H1 (cell line): ENCODE measurements at regions not wholly inside any gene's neighbourhood (a gene's known extent, or its start where the extent isn't known, plus 50 kb on each side); places are given as distances from the start of the nearest gene placed in this dataset.

Experiments
- CTCF ChIA-PET: fragments of 300-600 bp; sonication (Branson Sonifier 250); formaldehyde crosslinking; loops from one replicate; lab custom pipeline; 2021; ENCODE audit not compliant: partially characterized antibody; lab: Charles Lee
- POLR2A ChIA-PET: fragments of 300-600 bp; sonication (Branson Sonifier 250); formaldehyde crosslinking; loops from one replicate; lab custom pipeline; 2021; ENCODE audit warnings: inconsistent platforms; ENCODE audit not compliant: partially characterized antibody; lab: Charles Lee
- DNase-seq, 2 experiments: peaks; one replicate each; pipeline versions ENCODE4 v3.0.0 to v3.0.0-alpha.2; 2010 to 2022; ENCODE audit warnings: low spot score in 2 of 2, low read depth in 1 of 2, mixed read lengths in 1 of 2
- FAIRE-seq: peaks from 2 replicates; lab custom pipeline; 2011; peaks lifted over from hg19 to GRCh38; lab: Jason Lieb, UNC
- H2AFZ ChIP-seq: 2 replicates; pipeline ENCODE4 v1.8.1; 2012; ENCODE audit warnings: low read length, inconsistent platforms
- H2AK5ac ChIP-seq: 2 replicates; pipeline ENCODE4 v1.6.1; 2013; ENCODE audit warnings: low read depth, low read length
- H2BK120ac ChIP-seq: replicated peaks from 2 replicates; pipeline ENCODE3; 2013; ENCODE audit warnings: low read depth, low read length, inconsistent platforms
- H2BK12ac ChIP-seq: 2 replicates; pipeline ENCODE4 v1.6.1; 2013; ENCODE audit warnings: low read depth, low read length
- H2BK15ac ChIP-seq: 2 replicates; pipeline ENCODE4 v1.6.1; 2013; ENCODE audit warnings: low read length
- H2BK20ac ChIP-seq: 2 replicates; pipeline ENCODE4 v1.6.1; 2013; ENCODE audit warnings: low read length
- H2BK5ac ChIP-seq: 2 replicates; pipeline ENCODE4 v1.6.1; 2013; ENCODE audit warnings: low read depth, low read length
- H3K14ac ChIP-seq: 2 replicates; pipeline ENCODE4 v1.6.1; 2013; ENCODE audit warnings: inconsistent platforms; ENCODE audit not compliant: insufficient read length
- H3K18ac ChIP-seq: 2 replicates; pipeline ENCODE4 v1.6.1; 2013; ENCODE audit warnings: low read length; ENCODE audit errors: extremely low read depth
- H3K23ac ChIP-seq: 2 replicates; pipeline ENCODE4 v1.6.1; 2013; ENCODE audit warnings: inconsistent platforms; ENCODE audit not compliant: insufficient read length
- H3K23me2 ChIP-seq: 2 replicates; pipeline ENCODE4 v1.6.1; 2013; ENCODE audit warnings: low read depth, low read length
- H3K27ac ChIP-seq: 2 replicates; pipeline ENCODE4 v1.6.1; 2011; ENCODE audit warnings: low read depth, low read length, inconsistent platforms
- H3K27me3 ChIP-seq, 4 experiments: replicated peaks in 1 of 4; 1 replicate in 1 of 4; 2 replicates in 3 of 4; pipeline versions ENCODE4 v1.6.1 to v1.8.1; 2011 to 2013; ENCODE audit warnings: low read length in 3 of 4, mild to moderate bottlenecking in 3 of 4, inconsistent platforms in 2 of 4, mixed read lengths in 2 of 4, moderate library complexity in 1 of 4; ENCODE audit not compliant: control insufficient read depth in 3 of 4, insufficient read depth in 3 of 4; ENCODE audit errors: extremely low read depth in 1 of 4
- H3K36me3 ChIP-seq, 4 experiments: 2 replicates each; pipeline versions ENCODE4 v1.6.1 to v1.8.1; 2011 to 2013; ENCODE audit warnings: mild to moderate bottlenecking in 4 of 4, low read length in 3 of 4, moderate library complexity in 2 of 4, control low read depth in 1 of 4, inconsistent platforms in 1 of 4; ENCODE audit not compliant: insufficient read depth in 4 of 4, control insufficient read depth in 2 of 4
- H3K4ac ChIP-seq: replicated peaks from 2 replicates; pipeline ENCODE3; 2013; ENCODE audit warnings: low read length, low read depth, mixed read lengths, inconsistent platforms; ENCODE audit not compliant: insufficient read length
- H3K4me1 ChIP-seq, 4 experiments: replicated peaks in 1 of 4; 1 replicate in 1 of 4; 2 replicates in 3 of 4; pipeline versions ENCODE4 v1.6.1 to v1.8.1; 2011 to 2013; ENCODE audit warnings: low read length in 3 of 4, inconsistent platforms in 2 of 4, mixed read lengths in 1 of 4; ENCODE audit not compliant: insufficient read depth in 4 of 4, control insufficient read depth in 3 of 4
- H3K4me2 ChIP-seq, 2 experiments: 2 replicates each; pipeline versions ENCODE4 v1.6.1 to v1.8.1; 2011 to 2013; ENCODE audit warnings: low read depth in 2 of 2, low read length in 2 of 2, control low read depth in 1 of 2, inconsistent platforms in 1 of 2, mild to moderate bottlenecking in 1 of 2; ENCODE audit not compliant: insufficient read depth in 1 of 2
- H3K4me3 ChIP-seq, 4 experiments: fragments of 200-600, 300-600 bp in 1 of 4; sonication (generic), shearing (Covaris generic), sonication (Bioruptor Twin) in 1 of 4; 2 replicates each; pipeline versions ENCODE4 v1.5.1 to v1.8.1; 2011 to 2016; ENCODE audit warnings: low read length in 4 of 4, low read depth in 3 of 4, control low read depth in 2 of 4, inconsistent platforms in 2 of 4, mild to moderate bottlenecking in 2 of 4, mixed read lengths in 1 of 4, moderate library complexity in 1 of 4; ENCODE audit not compliant: insufficient read depth in 2 of 4; ENCODE audit errors: extremely low read depth in 1 of 4
- H3K56ac ChIP-seq: replicated peaks from 2 replicates; pipeline ENCODE3; 2013; ENCODE audit warnings: low read depth, mild to moderate bottlenecking, mixed read lengths, low read length, inconsistent platforms; ENCODE audit not compliant: insufficient read length
- H3K79me1 ChIP-seq: 2 replicates; pipeline ENCODE4 v1.6.1; 2013; ENCODE audit warnings: low read depth, low read length, control low read depth
- H3K79me2 ChIP-seq, 2 experiments: 2 replicates each; pipeline versions ENCODE4 v1.6.1 to v1.8.1; 2012 to 2013; ENCODE audit warnings: low read length in 2 of 2, mild to moderate bottlenecking in 2 of 2, inconsistent platforms in 1 of 2; ENCODE audit not compliant: insufficient read depth in 2 of 2, control insufficient read depth in 1 of 2
- H3K9ac ChIP-seq, 4 experiments: replicated peaks in 1 of 4; 1 replicate in 1 of 4; 2 replicates in 3 of 4; pipeline versions ENCODE4 v1.6.1 to v1.8.1; 2011 to 2013; ENCODE audit warnings: low read depth in 3 of 4, low read length in 3 of 4, control low read depth in 2 of 4, mild to moderate bottlenecking in 2 of 4, moderate library complexity in 2 of 4, inconsistent platforms in 1 of 4; ENCODE audit errors: extremely low read depth in 1 of 4
- H3K9me3 ChIP-seq, 2 experiments: 2 replicates each; pipeline versions ENCODE4 v1.6.1 to v1.8.1; 2012 to 2013; ENCODE audit warnings: mild to moderate bottlenecking in 2 of 2, moderate library complexity in 2 of 2, control low read depth in 1 of 2, inconsistent platforms in 1 of 2, low read depth in 1 of 2, low read length in 1 of 2, mixed read lengths in 1 of 2; ENCODE audit not compliant: insufficient read depth in 2 of 2
- H4K20me1 ChIP-seq, 2 experiments: replicated peaks in 1 of 2; 2 replicates each; pipeline versions ENCODE3 to v1.8.1; 2011 to 2013; ENCODE audit warnings: inconsistent platforms in 2 of 2, low read length in 2 of 2, mild to moderate bottlenecking in 1 of 2; ENCODE audit not compliant: insufficient read depth in 2 of 2, control insufficient read depth in 1 of 2
- H4K5ac ChIP-seq: 2 replicates; pipeline ENCODE4 v1.6.1; 2013; ENCODE audit warnings: low read length, low read depth, mixed read lengths, inconsistent platforms; ENCODE audit not compliant: insufficient read length
- H4K8ac ChIP-seq: 2 replicates; pipeline ENCODE4 v1.8.0; 2013; ENCODE audit warnings: mild to moderate bottlenecking, moderate library complexity, low read length, inconsistent platforms; ENCODE audit not compliant: insufficient read depth; ENCODE audit errors: extremely low read depth
- H4K91ac ChIP-seq: replicated peaks from 2 replicates; pipeline ENCODE3; 2013; ENCODE audit warnings: low read length, mixed read lengths, inconsistent platforms; ENCODE audit not compliant: insufficient read length
- ASH2L ChIP-seq: fragments of 200-600, 300-600 bp; sonication (generic); IDR thresholded peaks from one replicate; pipeline ENCODE4 v1.7.1; 2017; ENCODE audit warnings: low read length
- CREB1 ChIP-seq: IDR thresholded peaks from 2 replicates; pipeline ENCODE4 v1.6.1; 2012; ENCODE audit warnings: inconsistent platforms
- E2F6 ChIP-seq: IDR thresholded peaks from 2 replicates; pipeline ENCODE4 v1.6.1; 2012; ENCODE audit warnings: inconsistent platforms
- EP300 ChIP-seq, 2 experiments: IDR thresholded peaks; 1 replicate in 1 of 2; 2 replicates in 1 of 2; pipeline ENCODE4 v1.6.1; 2011 to 2012; ENCODE audit warnings: low read depth in 2 of 2, low read length in 2 of 2, mild to moderate bottlenecking in 2 of 2, borderline replicate concordance in 1 of 2, inconsistent platforms in 1 of 2, moderate library complexity in 1 of 2
- EZH2 ChIP-seq: fragments of 200-600 bp; sonication (generic); IDR thresholded peaks from 2 replicates; pipeline ENCODE4 v1.7.1; 2012; ENCODE audit warnings: low read depth, mild to moderate bottlenecking, moderate library complexity, low read length, inconsistent platforms; ENCODE audit not compliant: severe bottlenecking
- FOSL1 ChIP-seq: IDR thresholded peaks from 2 replicates; pipeline ENCODE4 v1.6.1; 2011; ENCODE audit warnings: mild to moderate bottlenecking, low read depth, low read length, moderate library complexity; ENCODE audit not compliant: insufficient read depth
- GABPA ChIP-seq: IDR thresholded peaks from 2 replicates; pipeline ENCODE4 v1.6.1; 2011; ENCODE audit warnings: mild to moderate bottlenecking, low read length, moderate library complexity, borderline replicate concordance; ENCODE audit not compliant: insufficient read depth
- KDM1A ChIP-seq: fragments of 200-600, 300-600 bp; sonication (generic); IDR thresholded peaks from 2 replicates; pipeline ENCODE4 v1.7.1; 2016; ENCODE audit warnings: mild to moderate bottlenecking, low read length, borderline replicate concordance
- MAX ChIP-seq: IDR thresholded peaks from 2 replicates; pipeline ENCODE4 v1.6.1; 2012; ENCODE audit warnings: inconsistent platforms
- POLR2A ChIP-seq, 2 experiments: IDR thresholded peaks; 1 replicate in 1 of 2; 2 replicates in 1 of 2; pipeline ENCODE4 v1.6.1; 2011; ENCODE audit warnings: low read depth in 2 of 2, low read length in 2 of 2, mild to moderate bottlenecking in 2 of 2; ENCODE audit errors: control extremely low read depth in 1 of 2
- SAP30 ChIP-seq: fragments of 300-600 bp; sonication (generic); IDR thresholded peaks from 2 replicates; pipeline ENCODE4 v1.7.1; 2012; ENCODE audit warnings: low read length, moderate library complexity, mild to moderate bottlenecking, inconsistent platforms; ENCODE audit not compliant: insufficient read depth, insufficient replicate concordance
- USF2 ChIP-seq: IDR thresholded peaks from 2 replicates; pipeline ENCODE4 v1.6.1; 2011; ENCODE audit warnings: low read length, improper control_type of control experiment

- no peak for TF ChIP-seq SAP30
These were observed 57.2 kb upstream of the PRDM9 start (continued) for GRCh38 chr5:23450187-23450586.

- ChIA-PET CTCF (no interaction called here), POLR2A (no interaction called here)
- Histone ChIP-seq H4K91ac (no peak overlapping the region), H2BK20ac (no peak overlapping the region), H4K20me1 (no peaks in the 10 kb centered on the region), H3K36me3 (no peaks in the 10 kb centered on the region), H2BK120ac (no peak overlapping the region), H2AK5ac (no peak overlapping the region), H2BK5ac (no peak overlapping the region), H2AFZ (no peak overlapping the region), H3K9me3 (no peaks in the 10 kb centered on the region), H3K4me3 (no peak overlapping the region), H2BK12ac (no peak overlapping the region), H3K79me1 (no peaks in the 10 kb centered on the region), H3K18ac (no peak overlapping the region), H3K4ac (no peak overlapping the region), H4K8ac (no peak overlapping the region), H3K23ac (no peak overlapping the region), H3K4me1 (peaks cover 0 to 2% (median 0%) of the 10 kb centered on the region in 4 experiments; a peak in 1 of 7 replicates), H3K27me3 (no peaks in the 10 kb centered on the region), H3K14ac (no peak overlapping the region), H3K4me2 (no peak overlapping the region), H4K5ac (no peak overlapping the region), H3K56ac (no peak overlapping the region), H3K9ac (no peak overlapping the region), H3K79me2 (no peaks in the 10 kb centered on the region), H2BK15ac (no peak overlapping the region), H3K23me2 (no peaks in the 10 kb centered on the region), H3K27ac (no peak overlapping the region)
- FAIRE-seq: no peak
- DNase-seq: no peak
- TF ChIP-seq GABPA (no peak), KDM1A (no peak), MAX (no peak), EP300 (IDR thresholded peaks at IDR 0.05; ENCODE audit: borderline replicate concordance in 1 of 2, low read depth in 2 of 2, low read length in 2 of 2) (no peak), ASH2L (no peak), EZH2 (no peak), POLR2A (IDR thresholded peaks at IDR 0.05; ENCODE audit: control extremely low read depth in 1 of 2, low read depth in 2 of 2, low read length in 2 of 2) (no peak), USF2 (no peak), CREB1 (no peak), E2F6 (no peak), FOSL1 (no peak)
These were observed 58.8 kb upstream of the PRDM9 start for GRCh38 chr5:23448627-23449026.
